HG03045 (cell line): ENCODE measurements at regions not wholly inside any gene's neighbourhood (a gene's known extent, or its start where the extent isn't known, plus 50 kb on each side); places are given as distances from the start of the nearest gene placed in this dataset.

ENCODE experiments used
- ATAC-seq: cut with Tn5 transposase; IDR thresholded peaks from one replicate; pipeline ENCODE4 v1.9.1; 2021; ENCODE audit warnings: mild to moderate bottlenecking, moderate library complexity; ENCODE audit not compliant: unreplicated experiment

GRCh38 chr15:62726461-62726860 lies 316.1 kb upstream of the TPM1 start:
- ATAC-seq, result no peak

GRCh38 chr15:62727501-62727900 lies 315.0 kb upstream of the TPM1 start:
- no peak for ATAC-seq

- ATAC-seq, result no peak
These were observed 311.7 kb upstream of the TPM1 start for GRCh38 chr15:62730825-62731224.

- no peak for ATAC-seq
These were observed 310.5 kb upstream of the TPM1 start for GRCh38 chr15:62732078-62732477.

GRCh38 chr15:62734706-62735105 lies 307.8 kb upstream of the TPM1 start:
- no peak for ATAC-seq

GRCh38 chr15:62736756-62737155 lies 305.8 kb upstream of the TPM1 start:
- no peak for ATAC-seq

GRCh38 chr15:62737551-62737950 lies 305.0 kb upstream of the TPM1 start:
- no peak for ATAC-seq

- ATAC-seq, result no peak
These were observed 303.5 kb upstream of the TPM1 start for GRCh38 chr15:62739082-62739481.

- ATAC-seq, result no peak
These were observed 303.0 kb upstream of the TPM1 start for GRCh38 chr15:62739507-62739906.

GRCh38 chr15:62740141-62741004 lies 302.2 kb upstream of the TPM1 start:
- ATAC-seq, result no peak

GRCh38 chr15:62741106-62741505 lies 301.4 kb upstream of the TPM1 start:
- ATAC-seq, result no peak

GRCh38 chr15:62742409-62743171 lies 300.0 kb upstream of the TPM1 start:
- ATAC-seq, result no peak

- ATAC-seq, result no peak
These were observed 296.8 kb upstream of the TPM1 start for GRCh38 chr15:62745621-62746225.

GRCh38 chr15:62748196-62748595 lies 294.4 kb upstream of the TPM1 start:
- no peak for ATAC-seq

GRCh38 chr15:62749036-62749815 lies 293.3 kb upstream of the TPM1 start:
- no peak for ATAC-seq

- no peak for ATAC-seq
These were observed 292.1 kb upstream of the TPM1 start for GRCh38 chr15:62750471-62750870.

GRCh38 chr15:62752657-62753517 lies 289.7 kb upstream of the TPM1 start:
- no peak for ATAC-seq

GRCh38 chr15:62753518-62754221 lies 288.9 kb upstream of the TPM1 start:
- ATAC-seq, result no peak

- ATAC-seq, result no peak
These were observed 286.1 kb upstream of the TPM1 start for GRCh38 chr15:62756326-62756994.
